BLaER1 (cell line): ENCODE measurements at regions not wholly inside any gene's neighbourhood (a gene's known extent, or its start where the extent isn't known, plus 50 kb on each side); places are given as distances from the start of the nearest gene placed in this dataset.
A peak's percentile ranks its signal among the peaks of the same experiment; 100 is the strongest.

Source experiments
- H3K27ac ChIP-seq: shearing (Covaris generic); formaldehyde crosslinking; 2 replicates; pipeline ENCODE4 v1.8.1; 2022
- H3K27me3 ChIP-seq: shearing (Covaris generic); formaldehyde crosslinking; 2 replicates; pipeline ENCODE4 v1.8.1; 2022
- H3K36me3 ChIP-seq: shearing (Covaris generic); formaldehyde crosslinking; 2 replicates; pipeline ENCODE4 v1.8.1; 2022
- H3K4me1 ChIP-seq: shearing (Covaris generic); formaldehyde crosslinking; 2 replicates; pipeline ENCODE4 v1.8.1; 2022
- H3K4me2 ChIP-seq: shearing (Covaris generic); formaldehyde crosslinking; 2 replicates; pipeline ENCODE4 v1.8.1; 2022
- H3K4me3 ChIP-seq: shearing (Covaris generic); formaldehyde crosslinking; 2 replicates; pipeline ENCODE4 v1.8.1; 2022
- H3K9ac ChIP-seq: shearing (Covaris generic); formaldehyde crosslinking; 2 replicates; pipeline ENCODE4 v1.8.1; 2022
- H3K9me3 ChIP-seq: shearing (Covaris generic); formaldehyde crosslinking; 2 replicates; pipeline ENCODE4 v1.8.1; 2022
- H4K20me1 ChIP-seq: shearing (Covaris generic); formaldehyde crosslinking; 2 replicates; pipeline ENCODE4 v1.8.1; 2022
- Cebpa-rat ChIP-seq: shearing (Covaris generic); IDR thresholded peaks from 2 replicates; pipeline ENCODE4 v1.8.1; 2022

DNA sequence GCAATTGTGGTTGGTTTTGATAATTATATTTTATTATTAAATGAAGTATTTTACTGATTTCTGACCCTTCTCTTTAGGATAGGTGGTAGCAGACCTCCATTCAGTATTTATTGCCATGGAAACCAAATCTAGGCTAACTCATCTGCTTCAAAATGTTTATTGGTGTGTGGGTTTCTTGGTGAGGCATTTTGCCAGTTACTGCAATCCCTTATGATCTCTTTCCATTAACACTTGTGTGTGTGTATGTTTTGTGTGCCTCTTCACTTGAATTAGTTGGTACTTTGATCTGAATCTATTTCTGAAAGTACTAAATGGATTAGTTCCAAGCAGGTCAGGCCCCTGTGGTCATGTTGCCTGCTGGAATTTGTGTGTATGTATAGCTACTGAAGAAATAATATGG lies 184.4 kb upstream of the C11orf87 start:
- Histone ChIP-seq H3K9me3 (no peaks in the 10 kb centered on the region), H3K9ac (no peak overlapping the region), H3K4me1 (no peaks in the 10 kb centered on the region), H3K4me2 (no peak overlapping the region), H4K20me1 (no peaks in the 10 kb centered on the region), H3K4me3 (no peak overlapping the region), H3K27ac (no peak overlapping the region), H3K36me3 (no peaks in the 10 kb centered on the region), H3K27me3 (no peaks in the 10 kb centered on the region)
- TF ChIP-seq Cebpa-rat = no peak

DNA sequence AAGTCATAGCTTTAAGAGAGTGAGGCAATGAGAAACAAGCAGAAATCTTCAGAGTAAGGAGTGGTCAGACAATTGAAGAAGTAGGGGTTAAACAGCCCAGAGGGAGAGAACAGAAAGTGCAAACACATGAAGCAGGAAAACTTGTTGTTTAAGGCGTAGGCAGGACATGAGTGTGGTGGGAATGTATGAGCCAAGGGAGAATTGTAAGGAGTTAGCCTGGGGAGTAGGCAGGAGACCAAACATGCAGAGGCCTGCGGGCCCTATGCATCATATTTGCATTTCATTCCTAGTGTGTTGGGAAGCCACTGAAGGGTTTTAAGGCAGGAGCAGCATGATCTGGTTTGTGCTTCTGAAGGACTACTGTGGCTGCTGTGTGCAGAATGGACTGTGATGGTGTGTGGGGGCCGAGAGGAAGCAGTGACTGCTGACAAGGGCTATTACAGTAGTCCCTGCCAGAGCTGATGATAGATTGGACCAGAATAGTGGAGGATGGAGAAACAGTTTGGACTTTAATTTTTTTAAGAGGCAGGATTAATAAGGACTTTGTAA lies 179.9 kb upstream of the C11orf87 start:
- no peaks in the 10 kb centered on the region for H4K20me1 ChIP-seq
- no peaks in the 10 kb centered on the region for H3K27me3 ChIP-seq
- H3K9me3 ChIP-seq = no peaks in the 10 kb centered on the region
- no peaks in the 10 kb centered on the region for H3K4me1 ChIP-seq
- no peak overlapping the region for H3K4me2 ChIP-seq
- no peak overlapping the region for H3K9ac ChIP-seq
- H3K4me3 ChIP-seq = no peak overlapping the region
- no peaks in the 10 kb centered on the region for H3K36me3 ChIP-seq
- TF ChIP-seq Cebpa-rat = no peak
- no peak overlapping the region for H3K27ac ChIP-seq

DNA sequence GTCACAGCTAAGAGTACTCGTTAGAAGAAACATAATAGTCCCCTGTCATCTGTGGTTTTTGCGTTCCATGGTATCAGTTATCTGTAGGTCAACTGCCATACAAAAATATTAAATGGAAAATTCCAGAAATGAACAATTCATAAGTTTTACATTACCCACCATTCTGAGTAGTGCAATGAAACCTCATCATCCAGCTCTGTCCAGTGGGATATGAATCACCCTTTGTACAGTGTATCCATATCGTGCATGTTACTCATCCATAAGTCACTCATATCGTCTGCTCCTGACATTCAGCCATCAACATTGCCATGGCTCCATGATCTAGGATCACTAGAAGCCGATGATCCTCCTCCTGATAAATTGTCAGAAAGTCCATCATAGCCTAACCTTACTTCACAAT lies 174.9 kb upstream of the C11orf87 start:
- TF ChIP-seq Cebpa-rat = no peak
- H3K36me3 ChIP-seq = no peaks in the 10 kb centered on the region
- H3K27ac ChIP-seq = no peak overlapping the region
- H3K27me3 ChIP-seq = no peaks in the 10 kb centered on the region
- H3K4me2 ChIP-seq = no peak overlapping the region
- H4K20me1 ChIP-seq = no peaks in the 10 kb centered on the region
- no peaks in the 10 kb centered on the region for H3K9me3 ChIP-seq
- H3K4me3 ChIP-seq = no peak overlapping the region
- H3K9ac ChIP-seq = no peak overlapping the region
- peaks cover 10% of the 10 kb centered on the region for H3K4me1 ChIP-seq

DNA sequence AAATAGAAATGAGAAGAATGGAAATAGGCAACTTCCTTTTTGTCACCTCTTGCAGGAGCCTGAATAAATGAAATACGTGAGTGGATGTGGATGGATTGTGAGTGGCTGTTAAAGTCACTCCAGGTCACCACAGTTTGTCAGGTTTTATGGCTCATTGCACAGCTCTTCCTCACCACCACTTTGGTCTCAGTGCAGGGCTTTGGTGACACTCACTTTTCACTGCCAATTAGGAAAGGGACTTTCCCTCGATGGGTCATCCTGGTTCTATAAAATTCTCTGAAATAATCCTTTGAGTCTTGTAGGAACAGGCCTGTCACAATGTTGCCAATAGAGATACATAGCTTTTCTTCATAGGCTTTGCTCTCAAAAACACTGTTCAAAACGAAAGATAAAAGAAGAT lies 172.4 kb upstream of the C11orf87 start:
- H3K9ac ChIP-seq = no peak overlapping the region
- no peaks in the 10 kb centered on the region for H3K27me3 ChIP-seq
- H3K9me3 ChIP-seq = no peaks in the 10 kb centered on the region
- peak overlapping the region; percentile 55 for H3K4me2 ChIP-seq
- TF ChIP-seq Cebpa-rat = no peak
- no peak overlapping the region for H3K4me3 ChIP-seq
- H3K27ac ChIP-seq = no peak overlapping the region
- peaks cover 10% of the 10 kb centered on the region for H3K4me1 ChIP-seq
- H4K20me1 ChIP-seq = no peaks in the 10 kb centered on the region
- no peaks in the 10 kb centered on the region for H3K36me3 ChIP-seq

DNA sequence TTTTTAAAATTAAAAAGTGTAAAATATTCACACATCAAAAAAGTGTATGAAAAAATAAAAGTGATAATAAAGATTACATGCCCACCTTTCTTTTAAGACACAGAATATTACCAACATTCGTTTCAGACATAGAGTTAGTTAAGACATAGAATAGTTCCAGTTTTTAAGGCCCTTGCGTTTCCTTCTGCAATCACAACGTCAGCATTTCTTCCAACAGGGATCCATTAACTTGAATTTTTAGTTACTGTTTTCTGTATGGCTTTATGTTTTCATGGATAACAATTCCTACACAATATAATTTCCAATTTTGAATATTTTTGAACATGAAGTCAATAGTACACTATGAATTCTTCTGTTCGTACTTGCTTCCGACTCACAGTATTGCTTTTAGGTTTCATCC lies 170.8 kb upstream of the C11orf87 start:
- Histone ChIP-seq H3K27me3 (no peaks in the 10 kb centered on the region), H3K9me3 (no peaks in the 10 kb centered on the region), H3K27ac (no peak overlapping the region), H3K4me3 (no peak overlapping the region), H3K4me2 (no peak overlapping the region), H3K4me1 (peaks cover 10% of the 10 kb centered on the region), H3K9ac (no peak overlapping the region), H4K20me1 (no peaks in the 10 kb centered on the region), H3K36me3 (no peaks in the 10 kb centered on the region)
- no peak for TF ChIP-seq Cebpa-rat

DNA sequence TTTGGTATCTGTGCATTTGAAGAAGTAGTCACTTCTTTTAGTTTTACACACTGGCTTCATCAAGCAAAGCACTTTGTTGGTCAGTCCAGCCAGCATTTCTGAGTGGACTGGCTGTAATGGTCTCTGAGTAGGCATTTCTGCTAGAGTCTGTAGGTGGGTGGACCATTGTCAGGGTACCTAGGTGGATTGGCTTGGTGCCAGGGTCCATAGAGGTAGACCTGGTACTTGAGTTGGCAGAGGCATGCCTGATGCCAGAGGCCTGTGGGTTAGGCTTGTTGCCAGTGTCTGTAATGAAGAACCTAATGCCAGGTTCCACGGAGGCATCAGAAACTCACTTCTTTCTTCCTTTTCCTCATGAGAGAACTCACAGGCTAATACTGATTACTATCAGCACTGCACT lies 157.9 kb upstream of the C11orf87 start:
- no peaks in the 10 kb centered on the region for H3K27me3 ChIP-seq
- H3K36me3 ChIP-seq = no peaks in the 10 kb centered on the region
- H3K27ac ChIP-seq = no peak overlapping the region
- H3K9me3 ChIP-seq = peaks cover 17% of the 10 kb centered on the region
- H3K4me3 ChIP-seq = no peak overlapping the region
- no peaks in the 10 kb centered on the region for H4K20me1 ChIP-seq
- H3K4me2 ChIP-seq = no peak overlapping the region
- no peak overlapping the region for H3K9ac ChIP-seq
- no peak for TF ChIP-seq Cebpa-rat
- no peaks in the 10 kb centered on the region for H3K4me1 ChIP-seq

DNA sequence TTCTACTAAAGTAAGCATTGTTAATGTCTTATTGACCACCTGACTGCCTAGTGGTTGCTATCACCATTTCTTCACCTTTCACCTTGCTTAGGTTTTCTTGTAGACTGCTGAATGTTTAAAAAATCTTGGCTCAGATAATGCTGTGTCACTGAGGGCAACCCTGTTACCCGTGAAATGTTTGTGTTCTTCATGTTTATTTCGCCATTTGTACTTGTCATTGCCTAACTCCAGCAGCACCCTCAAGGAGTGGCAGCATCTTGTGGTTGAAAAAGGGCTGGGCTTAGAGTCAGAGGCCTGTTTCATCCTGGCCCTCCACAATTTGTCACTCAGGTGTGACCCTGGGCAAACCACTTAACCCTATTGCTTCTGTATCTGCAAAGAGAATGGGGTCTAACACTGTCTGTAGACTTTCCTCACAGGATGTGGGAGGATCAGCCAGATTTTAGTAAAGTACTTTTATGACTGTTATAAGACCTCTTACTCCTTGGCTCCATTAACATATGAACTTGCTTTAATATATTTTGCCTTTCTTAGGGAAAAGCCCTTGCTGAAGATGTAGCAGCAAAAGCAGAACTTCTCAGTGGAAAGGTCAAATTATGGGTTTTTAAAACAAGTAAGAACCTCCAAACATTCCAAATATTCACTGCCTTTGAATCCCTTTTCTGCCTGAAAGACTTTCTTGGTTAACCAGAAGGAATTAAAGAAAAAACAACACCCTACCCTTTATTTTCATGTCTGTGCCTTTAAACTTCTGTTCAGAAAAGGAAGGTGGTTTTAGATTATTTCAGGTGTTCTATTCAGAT lies 154.5 kb upstream of the C11orf87 start:
- H3K36me3 ChIP-seq = no peaks in the 10 kb centered on the region
- H4K20me1 ChIP-seq = no peaks in the 10 kb centered on the region
- TF ChIP-seq Cebpa-rat = no peak
- H3K27me3 ChIP-seq = no peaks in the 10 kb centered on the region
- H3K4me1 ChIP-seq = no peaks in the 10 kb centered on the region
- H3K4me3 ChIP-seq = no peak overlapping the region
- no peak overlapping the region for H3K27ac ChIP-seq
- H3K4me2 ChIP-seq = no peak overlapping the region
- H3K9ac ChIP-seq = no peak overlapping the region
- H3K9me3 ChIP-seq = peaks cover 14% of the 10 kb centered on the region

DNA sequence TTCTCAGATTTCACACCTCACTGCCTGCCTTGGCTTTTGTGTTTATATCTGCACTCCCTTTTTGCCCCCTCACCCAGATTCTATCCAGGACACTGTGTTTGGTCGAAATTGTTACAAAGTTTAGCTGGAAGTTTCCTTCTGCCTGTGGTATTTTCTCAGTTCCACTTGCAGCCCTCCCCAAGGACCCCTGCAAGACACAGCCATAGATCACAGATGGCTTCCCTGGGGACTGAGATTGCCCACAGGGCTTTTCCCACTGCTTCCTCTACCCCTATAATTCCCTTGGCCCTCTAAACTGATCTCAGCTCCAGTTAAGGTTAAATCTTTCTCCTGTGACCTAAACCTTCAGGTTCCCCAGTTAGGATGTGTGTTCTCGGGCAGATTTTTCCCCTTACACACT lies 146.1 kb upstream of the C11orf87 start:
- H3K4me3 ChIP-seq = no peak overlapping the region
- no peaks in the 10 kb centered on the region for H3K27me3 ChIP-seq
- no peak overlapping the region for H3K9ac ChIP-seq
- H3K27ac ChIP-seq = peak overlapping the region; percentile 53; the same call in 1 of the 2 replicates
- H3K4me1 ChIP-seq = peaks cover 29% of the 10 kb centered on the region
- H3K36me3 ChIP-seq = no peaks in the 10 kb centered on the region
- H4K20me1 ChIP-seq = no peaks in the 10 kb centered on the region
- H3K9me3 ChIP-seq = peaks cover 16% of the 10 kb centered on the region
- peak overlapping the region; percentile 78 for H3K4me2 ChIP-seq
- TF ChIP-seq Cebpa-rat = no peak

DNA sequence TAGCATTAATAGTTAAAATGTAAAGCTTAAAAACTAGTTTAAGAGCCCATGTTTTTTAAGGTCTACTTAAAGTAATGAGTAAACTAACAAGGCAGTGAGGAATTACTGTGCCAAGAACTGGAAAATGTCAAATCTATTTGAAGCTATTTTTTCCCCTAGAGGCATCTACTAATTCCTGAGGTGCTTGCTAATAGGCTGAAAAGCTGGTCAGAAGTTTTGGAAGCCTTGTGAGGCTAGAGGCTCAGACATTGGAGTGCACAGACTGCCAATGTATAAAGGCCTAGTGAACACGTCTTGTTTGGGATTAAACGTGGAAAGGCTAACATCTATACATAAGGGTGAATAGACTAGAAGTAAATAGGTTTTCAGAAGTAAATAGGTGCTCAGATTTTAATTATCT lies 136.5 kb upstream of the C11orf87 start:
- no peaks in the 10 kb centered on the region for H3K4me1 ChIP-seq
- no peak for TF ChIP-seq Cebpa-rat
- no peak overlapping the region for H3K4me2 ChIP-seq
- H4K20me1 ChIP-seq = no peaks in the 10 kb centered on the region
- no peak overlapping the region for H3K4me3 ChIP-seq
- no peaks in the 10 kb centered on the region for H3K36me3 ChIP-seq
- no peak overlapping the region for H3K9ac ChIP-seq
- H3K9me3 ChIP-seq = peaks cover 17% of the 10 kb centered on the region; the same call in 1 of the 2 replicates
- H3K27ac ChIP-seq = no peak overlapping the region
- H3K27me3 ChIP-seq = no peaks in the 10 kb centered on the region

DNA sequence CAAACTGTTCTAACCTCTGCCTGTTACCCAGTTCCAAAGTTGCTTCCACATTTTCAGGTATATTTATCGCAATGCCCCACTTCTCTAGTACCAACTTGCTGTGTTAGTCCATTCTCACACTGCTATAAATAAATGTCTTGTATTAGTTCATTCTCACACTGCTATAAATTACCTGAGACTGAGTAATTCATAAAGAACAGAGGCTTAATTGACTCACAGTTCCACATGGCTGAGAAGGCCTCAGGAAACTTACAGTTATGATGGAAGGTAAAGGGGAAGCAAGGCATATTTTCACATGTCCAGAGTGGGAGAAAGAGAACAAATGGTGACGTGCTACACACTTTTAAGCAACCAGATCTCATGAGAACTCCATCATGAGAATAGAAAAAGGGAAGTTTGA lies 130.4 kb upstream of the C11orf87 start:
- no peak for TF ChIP-seq Cebpa-rat
- H3K9me3 ChIP-seq = no peaks in the 10 kb centered on the region
- no peaks in the 10 kb centered on the region for H3K36me3 ChIP-seq
- H3K27me3 ChIP-seq = no peaks in the 10 kb centered on the region
- H3K4me2 ChIP-seq = no peak overlapping the region
- no peak overlapping the region for H3K27ac ChIP-seq
- no peak overlapping the region for H3K9ac ChIP-seq
- no peaks in the 10 kb centered on the region for H3K4me1 ChIP-seq
- no peak overlapping the region for H3K4me3 ChIP-seq
- no peaks in the 10 kb centered on the region for H4K20me1 ChIP-seq

DNA sequence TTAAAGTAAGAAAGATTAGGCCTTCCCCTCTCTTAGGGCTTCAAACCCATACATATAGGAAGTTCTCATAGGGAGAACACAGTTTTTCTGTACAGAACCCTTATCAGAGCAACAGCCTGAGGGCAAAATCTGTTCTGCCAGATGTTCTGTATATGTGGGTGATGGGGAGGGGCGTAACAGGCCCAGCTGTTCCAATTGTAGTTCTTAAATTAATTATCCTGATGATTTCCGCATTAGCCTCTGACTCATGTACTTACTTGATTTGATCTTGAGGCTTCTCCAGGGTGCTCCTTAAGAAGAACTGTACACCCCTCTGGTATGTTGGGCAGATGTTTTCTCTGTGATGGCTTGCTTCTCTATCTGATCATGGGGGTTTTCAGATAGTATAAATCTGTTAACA lies 123.1 kb upstream of the C11orf87 start:
- Histone ChIP-seq H3K4me3 (no peak overlapping the region), H3K9ac (no peak overlapping the region), H3K27me3 (no peaks in the 10 kb centered on the region), H3K9me3 (no peaks in the 10 kb centered on the region), H4K20me1 (no peaks in the 10 kb centered on the region), H3K4me1 (peaks cover 14% of the 10 kb centered on the region), H3K4me2 (no peak overlapping the region), H3K27ac (no peak overlapping the region), H3K36me3 (no peaks in the 10 kb centered on the region)
- TF ChIP-seq Cebpa-rat = no peak
